Calu3 (cell line): ENCODE measurements at regions not wholly inside any gene's neighbourhood (a gene's known extent, or its start where the extent isn't known, plus 50 kb on each side); places are given as distances from the start of the nearest gene placed in this dataset.

Source experiments
- BruUV-seq: library from RNA; stranded (reverse); fragments of 400-500 nt; replicated peaks from 2 replicates; lab custom pipeline; 2021; lab: Mats Ljungman, UMichigan
- CTCF ChIA-PET: fragments of 300-600 bp; sonication (Branson Sonifier 250); formaldehyde crosslinking; loops from one replicate; lab custom pipeline; 2022; ENCODE audit warnings: antibody characterized with exemption; lab: Charles Lee
- DNase-seq: peaks from one replicate; pipeline ENCODE4 v3.0.0; 2022
- H3K27ac Mint-ChIP-seq: one replicate; pipeline ENCODE4 v1.8.0; 2022; ENCODE audit warnings: mixed read lengths; ENCODE audit not compliant: unreplicated experiment
- H3K27me3 Mint-ChIP-seq: one replicate; pipeline ENCODE4 v1.8.0; 2022; ENCODE audit warnings: mixed read lengths; ENCODE audit not compliant: unreplicated experiment
- H3K36me3 Mint-ChIP-seq: one replicate; pipeline ENCODE4 v1.8.0; 2022; ENCODE audit warnings: mild to moderate bottlenecking, moderate library complexity, mixed read lengths; ENCODE audit not compliant: insufficient read depth, unreplicated experiment
- H3K4me1 Mint-ChIP-seq: one replicate; pipeline ENCODE4 v1.8.0; 2022; ENCODE audit warnings: mild to moderate bottlenecking, low read depth, mixed read lengths; ENCODE audit not compliant: unreplicated experiment
- H3K4me3 Mint-ChIP-seq: one replicate; pipeline ENCODE4 v1.8.0; 2022; ENCODE audit warnings: mild to moderate bottlenecking, low read depth, moderate library complexity, mixed read lengths; ENCODE audit not compliant: unreplicated experiment
- H3K9me3 Mint-ChIP-seq: one replicate; pipeline ENCODE4 v1.8.0; 2022; ENCODE audit warnings: low read depth, mixed read lengths; ENCODE audit not compliant: unreplicated experiment
- CTCF ChIP-seq: fragments of 200-600 bp; IDR thresholded peaks from one replicate; pipeline ENCODE4 v1.8.0; 2022; ENCODE audit warnings: antibody characterized with exemption; ENCODE audit not compliant: unreplicated experiment
- intact Hi-C: fragments of 100-400 bp; cut with micrococcal nuclease; formaldehyde crosslinking; loops from one replicate; pipeline ENCODE4 v1.10.0; 2022; ENCODE audit not compliant: unreplicated experiment

DNA sequence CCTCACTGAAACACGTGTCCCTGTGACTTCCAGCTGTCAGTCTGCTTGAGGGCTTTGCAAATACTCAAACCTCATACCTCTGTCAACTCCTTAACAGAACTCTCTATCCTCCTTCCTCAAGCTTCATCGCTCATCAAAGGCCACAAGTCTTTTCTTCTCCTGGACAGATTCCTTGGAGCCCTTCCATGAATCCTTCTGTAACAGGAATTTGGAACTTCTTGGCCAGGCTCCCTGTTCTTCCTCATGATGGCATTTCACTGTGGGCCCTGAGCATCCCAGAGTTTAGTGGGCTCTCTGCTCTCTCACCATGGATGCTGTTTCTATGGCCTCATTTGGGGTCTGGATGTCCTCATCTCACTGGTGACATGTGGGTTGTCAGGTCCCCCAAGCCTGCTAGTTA, 105.0 kb upstream of the TLE3 start:
- CTCF ChIA-PET = no interaction called here
- no peak for TF ChIP-seq CTCF
- BruUV-seq = no TSS peak
- DNase-seq = no peak
- intact Hi-C loops = no loop called here
- H3K9me3 Mint-ChIP-seq = no peaks in the 10 kb centered on the region
- no peaks in the 10 kb centered on the region for H3K36me3 Mint-ChIP-seq
- H3K27me3 Mint-ChIP-seq = peaks cover 61% of the 10 kb centered on the region
- H3K27ac Mint-ChIP-seq = no peak overlapping the region
- H3K4me1 Mint-ChIP-seq = no peaks in the 10 kb centered on the region
- H3K4me3 Mint-ChIP-seq = no peak overlapping the region

DNA sequence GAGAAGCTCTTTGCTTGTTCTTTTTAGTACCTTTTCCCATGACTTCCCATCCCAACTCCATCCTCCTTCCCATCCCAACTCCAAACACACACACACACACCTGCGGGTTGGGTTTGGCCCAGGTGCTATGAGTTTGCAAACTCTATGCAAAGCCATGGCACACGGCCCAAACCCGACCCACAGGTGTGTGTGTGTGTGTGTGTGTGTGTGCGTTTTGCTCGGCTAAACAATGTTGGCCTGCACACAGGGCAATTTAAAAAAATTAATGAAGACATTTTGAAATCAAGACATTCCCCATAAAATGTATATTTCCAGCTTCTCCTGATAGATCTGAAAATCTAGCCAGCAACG, 103.7 kb upstream of the TLE3 start:
- peaks cover 6% of the 10 kb centered on the region for H3K36me3 Mint-ChIP-seq
- DNase-seq = no peak
- intact Hi-C loops = no loop called here
- H3K27ac Mint-ChIP-seq = no peak overlapping the region
- BruUV-seq = no TSS peak
- CTCF ChIA-PET = interaction anchor here (0.7 to 0.8 kb wide), 2 partner anchors 15 to 387 kb away, joined by 3 to 4 read pairs; no protein-coding TSS in a partner anchor
- H3K27me3 Mint-ChIP-seq = peaks cover 48% of the 10 kb centered on the region
- H3K4me3 Mint-ChIP-seq = no peak overlapping the region
- H3K9me3 Mint-ChIP-seq = no peaks in the 10 kb centered on the region
- TF ChIP-seq CTCF = no peak
- H3K4me1 Mint-ChIP-seq = peaks cover 11% of the 10 kb centered on the region

- intact Hi-C loops = no loop called here
- DNase-seq = no peak
- Mint-ChIP-seq H3K9me3 (no peaks in the 10 kb centered on the region), H3K27ac (no peak overlapping the region), H3K27me3 (peaks cover 41% of the 10 kb centered on the region), H3K36me3 (peaks cover 6% of the 10 kb centered on the region), H3K4me1 (peaks cover 13% of the 10 kb centered on the region), H3K4me3 (no peak overlapping the region)
- no TSS peak for BruUV-seq
- no peak for TF ChIP-seq CTCF
- CTCF ChIA-PET = interaction anchor here (0.7 to 0.8 kb wide), 2 partner anchors 16 to 386 kb away, joined by 3 to 4 read pairs; no protein-coding TSS in a partner anchor
These were observed 103.1 kb upstream of the TLE3 start for GRCh38 chr15:70200511-70201424.

DNA sequence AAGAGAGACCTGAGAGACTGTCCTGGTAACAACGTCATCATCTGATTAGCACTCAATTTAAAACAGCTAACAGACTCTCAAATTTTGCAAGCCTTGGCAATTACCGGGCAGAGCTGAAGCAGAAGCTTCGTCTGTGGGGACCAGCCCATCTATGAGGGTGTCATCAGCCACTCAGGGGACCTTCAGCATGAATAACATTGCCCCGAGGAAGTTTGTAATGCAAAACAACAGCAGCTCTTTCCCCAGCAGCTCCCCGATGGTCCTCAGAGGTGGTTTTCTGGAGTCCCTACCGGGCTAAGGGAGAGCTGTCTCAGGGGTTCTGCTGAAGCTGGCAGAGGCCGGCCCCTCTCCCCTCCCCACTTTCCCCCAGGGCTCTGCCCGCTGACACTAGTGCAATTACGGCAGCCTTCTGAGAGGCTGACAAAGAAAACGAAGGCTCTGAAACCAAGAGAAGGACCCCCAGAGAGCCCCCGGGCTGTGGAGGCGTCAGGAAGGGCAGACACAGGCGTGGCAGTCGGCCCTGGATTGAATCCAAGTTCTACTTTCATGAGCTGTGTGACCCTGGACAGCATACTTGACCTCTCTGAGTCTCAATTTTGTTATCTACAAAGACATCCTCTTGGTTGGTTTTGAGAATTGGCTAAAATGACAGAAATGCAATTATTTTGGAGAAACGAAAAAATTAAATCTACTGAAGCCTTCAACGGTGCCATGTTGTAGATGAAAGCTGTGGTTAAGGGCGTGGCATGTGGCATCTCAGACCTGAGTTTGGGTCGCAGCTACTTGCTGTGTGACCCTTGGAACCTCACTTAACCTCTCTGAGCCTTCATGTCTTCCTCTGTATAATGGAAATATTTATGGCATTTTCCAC, 102.1 kb upstream of the TLE3 start:
- Mint-ChIP-seq H3K27me3 (peaks cover 37% of the 10 kb centered on the region), H3K27ac (no peak overlapping the region), H3K4me3 (no peak overlapping the region), H3K4me1 (peaks cover 13% of the 10 kb centered on the region), H3K9me3 (no peaks in the 10 kb centered on the region), H3K36me3 (peaks cover 6% of the 10 kb centered on the region)
- CTCF ChIA-PET = no interaction called here
- intact Hi-C loops = no loop called here
- no TSS peak for BruUV-seq
- no peak for DNase-seq
- no peak for TF ChIP-seq CTCF
